Adrenal gland (tissue), 9 donors: ENCODE measurements at regions not wholly inside any gene's neighbourhood (a gene's known extent, or its start where the extent isn't known, plus 50 kb on each side); places are given as distances from the start of the nearest gene placed in this dataset.

Experiments
- DNase-seq, 7 donors: peaks; one replicate each; pipeline ENCODE4 v3.0.0-alpha.2; 2019 to 2020
- H3K27ac ChIP-seq, 5 donors: fragments of 200-600 bp; sonication (generic) in 4 of 5; 1 replicate in 3 of 5; 2 replicates in 2 of 5; pipeline versions ENCODE4 v1.5.1 to v1.8.0; 2016 to 2020; ENCODE audit warnings: mild to moderate bottlenecking in 1 of 5
- H3K27me3 ChIP-seq: fragments of 200-600 bp; 2 replicates; pipeline ENCODE4 v1.8.0; 2021
- H3K36me3 ChIP-seq, 2 donors: fragments of 200-600 bp; replicated peaks in 1 of 2; 1 replicate in 1 of 2; 2 replicates in 1 of 2; pipeline versions ENCODE4 v1.5.1 to v1.8.0; 2018 to 2022
- H3K4me1 ChIP-seq, 2 donors: fragments of 200-600 bp; replicated peaks in 1 of 2; 1 replicate in 1 of 2; 2 replicates in 1 of 2; pipeline versions ENCODE4 v1.5.1 to v1.8.0; 2018 to 2021
- H3K4me3 ChIP-seq, 4 donors: fragments of 200-600 bp; sonication (generic) in 3 of 4; one replicate each; pipeline ENCODE4 v1.5.1; 2016 to 2018
- H3K9me3 ChIP-seq, 3 donors: fragments of 200-600 bp; sonication (generic) in 1 of 3; replicated peaks in 1 of 3; 1 replicate in 2 of 3; 2 replicates in 1 of 3; pipeline versions ENCODE4 v1.5.1 to v1.8.0; 2016 to 2021
- CTCF ChIP-seq, 6 experiments: fragments of 450-650 bp in 4 of 6; fragments of 200-600 bp in 2 of 6; sonication (generic) in 1 of 6; IDR thresholded peaks; 1 replicate in 5 of 6; 2 replicates in 1 of 6; pipeline versions ENCODE4 v1.5.1 to v1.8.0; 2016 to 2021; ENCODE audit warnings: antibody characterized with exemption in 6 of 6, mild to moderate bottlenecking in 2 of 6, moderate library complexity in 1 of 6
- POLR2A ChIP-seq, 2 donors: fragments of 450-650 bp; IDR thresholded peaks; one replicate each; pipeline ENCODE4 v1.6.1; 2017; ENCODE audit warnings: antibody characterized with exemption in 2 of 2, mild to moderate bottlenecking in 2 of 2, moderate library complexity in 1 of 2
- WGBS, 4 donors: extraction: QIAGEN DNeasy Blood & Tissue Kit in 2 of 4; methylation state at CpG; one replicate each; pipeline versions ENCODE4 v1.1.5 to v1.1.7; 2013 to 2017; 5-methylcytosine and 5-hydroxymethylcytosine counted together
- intact Hi-C, 2 donors: fragments of 100-400 bp; cut with DNase I; formaldehyde crosslinking; loops; one replicate each; pipeline versions ENCODE4 v1.14.1 to v1.15.0; 2022 to 2023
- donor health status: healthy with polysubstance abuse.
- donor health status: Bipolar disorder and iron deficiency.
- donor health status: DM: yes; HTN: yes; CAD: no.
- donor health status: DM: no; HTN: no; CAD: no.
- donor health status: DM: no; HTN: no; CAD: no.

- DNase-seq: no peak
- no peaks in the 10 kb centered on the region for H3K4me1 ChIP-seq
- H3K27ac ChIP-seq: no peak overlapping the region
- H3K27me3 ChIP-seq: no peaks in the 10 kb centered on the region
- H3K36me3 ChIP-seq: no peaks in the 10 kb centered on the region
- no peak overlapping the region for H3K4me3 ChIP-seq
- 48 to 68% (median 59%) methylated on average over 1 of the region's 1 CpG for WGBS, 4 donors
- intact Hi-C loops: no loop called here
- TF ChIP-seq POLR2A (IDR thresholded peaks at IDR 0.05) (no peak), CTCF (IDR thresholded peaks at IDR 0.05) (no peak)
- H3K9me3 ChIP-seq: no peaks in the 10 kb centered on the region
These were observed 132.3 kb upstream of the RASGRP1 start for GRCh38 chr15:38696790-38697495.

GRCh38 chr15:38698254-38698653 is 133.6 kb upstream of the RASGRP1 start:
- TF ChIP-seq POLR2A (IDR thresholded peaks at IDR 0.05): no peak
- no peak for TF ChIP-seq CTCF (IDR thresholded peaks at IDR 0.05)
- no peaks in the 10 kb centered on the region for H3K27me3 ChIP-seq
- intact Hi-C loops: no loop called here

GRCh38 chr15:38699633-38700230 is 135.1 kb upstream of the RASGRP1 start:
- H3K9me3 ChIP-seq: no peaks in the 10 kb centered on the region
- H3K27me3 ChIP-seq: no peaks in the 10 kb centered on the region
- intact Hi-C loops: loop anchor here in 1 of 2 donors (10.0 kb wide), 1 partner anchor 1065 kb away; no protein-coding TSS in a partner anchor
- no peaks in the 10 kb centered on the region for H3K36me3 ChIP-seq
- peak; percentile 46 to 80 (median 49) for DNase-seq
- no peaks in the 10 kb centered on the region for H3K4me1 ChIP-seq
- no peak overlapping the region for H3K27ac ChIP-seq
- H3K4me3 ChIP-seq: no peak overlapping the region
- TF ChIP-seq CTCF (IDR thresholded peaks at IDR 0.05): peak; percentile 57 to 82 (median 64)
- TF ChIP-seq POLR2A (IDR thresholded peaks at IDR 0.05): no peak
- WGBS, 4 donors: 40 to 49% (median 46%) methylated on average over 2 of the region's 2 CpGs

More at GRCh38 chr15:38698254-38698653, 133.6 kb upstream of the RASGRP1 start:
- 61 to 71% (median 66%) methylated on average over 4 of the region's 4 CpGs for WGBS, 4 donors
- no peak overlapping the region for H3K27ac ChIP-seq
- H3K9me3 ChIP-seq: no peaks in the 10 kb centered on the region
- H3K4me3 ChIP-seq: no peak overlapping the region
- no peak for DNase-seq
- H3K4me1 ChIP-seq: no peaks in the 10 kb centered on the region
- no peaks in the 10 kb centered on the region for H3K36me3 ChIP-seq

DNA sequence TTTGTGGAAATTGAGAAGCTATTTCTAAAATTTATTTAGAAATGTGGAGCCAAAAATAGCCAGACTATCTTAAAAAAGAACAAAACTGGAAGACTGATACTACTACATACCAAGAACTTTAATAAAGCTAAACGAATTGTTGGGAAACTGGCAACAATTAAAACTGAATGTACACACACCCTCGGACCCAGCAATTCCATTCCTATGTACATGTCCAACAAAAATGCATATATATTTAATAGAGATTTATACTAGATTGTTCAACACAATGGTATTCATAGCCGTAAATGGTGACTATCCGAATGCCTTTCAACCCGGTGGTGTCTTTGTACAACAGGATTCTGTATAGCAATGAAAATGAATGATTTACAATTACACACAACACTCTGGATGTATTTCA is 136.5 kb upstream of the RASGRP1 start:
- Histone ChIP-seq H3K4me1 (no peaks in the 10 kb centered on the region), H3K27me3 (peaks cover 11% of the 10 kb centered on the region), H3K36me3 (no peaks in the 10 kb centered on the region), H3K27ac (no peak overlapping the region), H3K4me3 (no peak overlapping the region), H3K9me3 (no peaks in the 10 kb centered on the region)
- 79 to 85% (median 84%) methylated on average over 5 of the region's 5 CpGs for WGBS, 4 donors
- intact Hi-C loops: loop anchor here in 1 of 2 donors (10.0 kb wide), 1 partner anchor 1064 kb away; no protein-coding TSS in a partner anchor
- no peak for TF ChIP-seq POLR2A (IDR thresholded peaks at IDR 0.05)
- TF ChIP-seq CTCF (IDR thresholded peaks at IDR 0.05): no peak
- no peak for DNase-seq
